ENCODE measurements at regions not wholly inside any gene's neighbourhood (a gene's known extent, or its start where the extent isn't known, plus 50 kb on each side); places are given as distances from the start of the nearest gene placed in this dataset.

DNA sequence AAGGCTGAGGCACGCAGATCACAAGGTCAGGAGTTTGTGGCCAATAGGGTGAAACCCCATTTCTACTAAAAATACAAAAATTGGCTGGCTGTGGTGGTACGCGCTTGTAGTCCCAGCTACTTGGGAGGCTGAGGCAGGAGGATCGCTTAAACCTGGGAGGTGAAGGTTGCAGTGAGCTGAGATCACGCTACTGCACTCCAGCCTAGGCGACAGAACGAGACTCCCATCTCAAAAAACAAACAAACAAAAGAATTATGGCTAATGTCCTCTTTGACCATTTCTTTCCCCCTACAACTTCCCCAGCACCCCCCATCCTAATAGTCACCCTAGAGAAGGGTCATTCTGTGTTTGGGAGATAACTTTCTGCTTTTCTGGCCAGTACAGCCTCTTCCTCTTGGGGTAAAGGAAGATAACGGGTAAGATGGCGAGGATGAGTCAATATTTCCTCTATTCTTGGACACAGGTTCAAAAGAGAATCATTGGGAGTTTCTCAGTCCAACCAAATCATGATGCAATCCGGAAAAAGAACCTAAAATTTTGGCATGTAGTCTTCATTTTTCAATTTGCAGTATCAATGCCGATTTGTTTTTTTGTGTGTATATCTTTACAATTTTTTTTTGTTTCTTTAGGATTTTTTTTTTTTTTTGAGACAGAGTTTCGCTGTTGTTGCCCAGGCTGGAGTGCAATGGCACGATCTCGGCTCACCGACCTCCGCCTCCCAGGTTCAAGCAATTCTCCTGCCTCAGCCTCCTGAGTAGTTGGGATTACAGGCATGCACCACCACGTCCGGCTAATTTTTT lies 107.6 kb upstream of the MED13 start:
- DNase-seq, result no peak
- TF ChIP-seq CTCF (IDR thresholded peaks at IDR 0.05), result no peak
- no peak overlapping the region for H3K27ac ChIP-seq
- no peak overlapping the region for H3K4me3 ChIP-seq
- no peaks in the 10 kb centered on the region for H3K36me3 ChIP-seq (ENCODE audit: insufficient read depth in 1 of 2, low read depth in 1 of 2)
- 86 to 89% (median 88%) methylated on average over 18 of the region's 18 CpGs for WGBS, 3 donors
- H3K27me3 ChIP-seq (ENCODE audit: insufficient read depth in 3 of 3, low read length in 2 of 3), result no peaks in the 10 kb centered on the region
- no peaks in the 10 kb centered on the region for H3K9me3 ChIP-seq
- H3K4me1 ChIP-seq, result no peaks in the 10 kb centered on the region
- ATAC-seq, result no peak
- intact Hi-C loops (cut with DNase I), result no loop called here

- no peaks in the 10 kb centered on the region for H3K27me3 ChIP-seq (ENCODE audit: insufficient read depth in 3 of 3, low read length in 2 of 3)
- no peak for TF ChIP-seq CTCF (IDR thresholded peaks at IDR 0.05)
- ATAC-seq (no peak), DNase-seq (no peak)
- H3K4me3 ChIP-seq, result no peak overlapping the region
- no peaks in the 10 kb centered on the region for H3K9me3 ChIP-seq
- intact Hi-C loops (cut with DNase I), result no loop called here
- WGBS, 3 donors, result 86 to 89% (median 88%) methylated on average over 2 of the region's 2 CpGs
- H3K36me3 ChIP-seq (ENCODE audit: insufficient read depth in 1 of 2, low read depth in 1 of 2), result no peaks in the 10 kb centered on the region
- H3K27ac ChIP-seq, result no peak overlapping the region
- H3K4me1 ChIP-seq, result no peaks in the 10 kb centered on the region
Measured at GRCh38 chr17:62167076-62167475, 102.0 kb upstream of the MED13 start.

DNA sequence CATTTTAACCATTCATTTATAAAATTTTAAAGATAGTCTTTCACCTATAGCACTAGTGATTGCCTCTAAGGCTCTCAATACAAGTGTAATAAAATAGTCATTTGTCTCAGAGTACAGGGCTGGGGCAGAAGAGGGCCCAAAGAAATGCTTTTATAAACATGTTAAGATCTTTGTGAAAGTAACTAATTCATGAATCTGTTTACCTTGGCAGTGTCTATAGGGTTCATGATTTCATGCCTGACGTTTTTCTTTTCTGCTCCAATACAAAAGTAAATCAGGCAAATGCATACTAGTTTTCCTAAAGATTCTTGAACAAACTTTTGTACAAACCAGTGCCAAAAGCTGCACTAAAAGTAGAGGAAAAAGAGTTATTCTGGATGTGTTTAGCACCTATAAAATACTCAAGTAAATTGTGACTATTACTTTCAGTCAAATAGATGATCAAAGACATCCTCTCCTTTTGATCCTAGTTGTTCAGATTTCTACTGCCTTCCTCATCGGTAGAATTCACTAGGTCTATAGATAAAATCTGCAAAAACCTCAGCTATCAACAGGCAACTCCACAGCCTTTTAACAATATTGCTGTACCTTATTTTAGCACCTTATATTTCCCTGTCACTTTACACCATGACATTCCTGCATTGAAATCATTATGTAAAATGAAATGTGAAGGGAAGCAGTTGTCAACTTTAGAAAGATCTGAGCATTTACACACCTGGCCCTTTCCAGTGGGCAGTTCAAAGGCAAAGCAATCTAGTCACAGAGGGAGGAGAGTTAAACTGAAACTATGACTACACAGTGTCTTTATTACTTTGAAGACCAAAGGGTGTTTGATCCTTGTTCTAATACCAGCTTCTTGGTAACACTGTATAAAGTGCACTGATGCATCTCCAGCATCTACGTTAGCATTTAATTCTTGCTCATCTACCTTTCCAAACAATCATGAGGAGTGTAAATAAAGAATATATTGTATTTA lies 100.0 kb upstream of the MED13 start:
- no peak for TF ChIP-seq CTCF (IDR thresholded peaks at IDR 0.05)
- ATAC-seq (no peak), DNase-seq (no peak)
- Histone ChIP-seq H3K4me3 (no peak overlapping the region), H3K36me3 (ENCODE audit: insufficient read depth in 1 of 2, low read depth in 1 of 2) (no peaks in the 10 kb centered on the region), H3K27me3 (ENCODE audit: insufficient read depth in 3 of 3, low read length in 2 of 3) (no peaks in the 10 kb centered on the region), H3K27ac (no peak overlapping the region), H3K9me3 (no peaks in the 10 kb centered on the region), H3K4me1 (no peaks in the 10 kb centered on the region)
- WGBS, 3 donors, result 37 to 45% (median 44%) methylated on average over 3 of the region's 3 CpGs
- intact Hi-C loops (cut with DNase I), result no loop called here

DNA sequence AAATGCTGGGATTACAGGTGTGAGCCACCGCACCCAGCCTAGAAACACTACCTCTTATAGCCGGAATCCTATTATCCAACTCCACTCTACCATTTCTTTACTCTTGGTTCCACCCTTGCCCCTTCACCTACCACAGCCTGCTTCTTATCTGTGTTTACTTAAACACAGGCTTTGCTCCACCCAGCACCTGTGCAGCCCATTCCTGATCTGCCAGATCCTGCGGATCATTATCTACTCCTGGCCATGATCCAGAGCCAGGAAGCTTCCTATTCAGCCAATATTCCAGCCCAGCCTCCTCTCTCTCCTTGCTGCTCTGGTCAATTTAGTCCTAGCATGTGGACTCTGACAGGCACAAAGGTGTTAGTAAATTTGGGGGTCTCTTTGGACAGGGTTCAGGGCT lies 98.8 kb upstream of the MED13 start:
- Histone ChIP-seq H3K27me3 (ENCODE audit: insufficient read depth in 3 of 3, low read length in 2 of 3) (no peaks in the 10 kb centered on the region), H3K4me3 (no peak overlapping the region), H3K36me3 (ENCODE audit: insufficient read depth in 1 of 2, low read depth in 1 of 2) (no peaks in the 10 kb centered on the region), H3K9me3 (no peaks in the 10 kb centered on the region), H3K27ac (no peak overlapping the region), H3K4me1 (no peaks in the 10 kb centered on the region)
- intact Hi-C loops (cut with DNase I), result no loop called here
- 79 to 82% (median 80%) methylated on average over 3 of the region's 3 CpGs for WGBS, 3 donors
- no peak for TF ChIP-seq CTCF (IDR thresholded peaks at IDR 0.05)
- DNase-seq (no peak), ATAC-seq (no peak)

Measured in psoas muscle (tissue), 7 donors.